Ovary (tissue), 7 donors: ENCODE measurements at regions not wholly inside any gene's neighbourhood (a gene's known extent, or its start where the extent isn't known, plus 50 kb on each side); places are given as distances from the start of the nearest gene placed in this dataset.

Source experiments
- DNase-seq, 5 donors: peaks; one replicate each; pipeline ENCODE4 v3.0.0-alpha.2; 2019 to 2020
- H3K27ac ChIP-seq, 2 donors: fragments of 200-600 bp; one replicate each; pipeline versions ENCODE4 v1.5.1 to v1.8.0; 2019 to 2022
- H3K27me3 ChIP-seq: fragments of 200-600 bp; one replicate; pipeline ENCODE4 v1.8.0; 2022
- H3K36me3 ChIP-seq: fragments of 200-600 bp; sonication (generic); one replicate; pipeline ENCODE4 v1.5.1; 2019
- H3K4me1 ChIP-seq: one replicate; pipeline ENCODE4 v1.8.1; 2013; ENCODE audit warnings: mild to moderate bottlenecking, moderate library complexity; ENCODE audit not compliant: insufficient read depth
- H3K4me3 ChIP-seq: fragments of 200-600 bp; sonication (generic); one replicate; pipeline ENCODE4 v1.5.1; 2017
- H3K9me3 ChIP-seq, 2 donors: fragments of 200-600 bp in 1 of 2; sonication (generic) in 1 of 2; one replicate each; pipeline versions ENCODE4 v1.5.1 to v1.8.1; 2013 to 2019; ENCODE audit warnings: mild to moderate bottlenecking in 1 of 2, moderate library complexity in 1 of 2
- CTCF ChIP-seq, 3 donors: fragments of 450-650 bp in 2 of 3; fragments of 200-600 bp in 1 of 3; IDR thresholded peaks; one replicate each; pipeline versions ENCODE4 v1.5.1 to v1.8.0; 2016 to 2022; ENCODE audit warnings: antibody characterized with exemption in 3 of 3, mild to moderate bottlenecking in 1 of 3
- EP300 ChIP-seq: sonication (generic); formaldehyde crosslinking; IDR thresholded peaks from one replicate; pipeline ENCODE4 v1.6.1; 2017; ENCODE audit warnings: antibody characterized with exemption
- POLR2A ChIP-seq: fragments of 450-650 bp; IDR thresholded peaks from one replicate; pipeline ENCODE4 v1.6.1; 2017; ENCODE audit warnings: antibody characterized with exemption, mild to moderate bottlenecking, moderate library complexity
- WGBS, 3 donors: extraction: QIAGEN DNeasy Blood & Tissue Kit in 1 of 3; methylation state at CpG; one replicate each; pipeline versions ENCODE4 v1.1.5 to v1.1.7; 2013 to 2017; 5-methylcytosine and 5-hydroxymethylcytosine counted together
- intact Hi-C, 4 donors: fragments of 100-400 bp; cut with DNase I; formaldehyde crosslinking; loops; one replicate each; pipeline versions ENCODE4 v1.11.0 to v1.15.1; 2022 to 2023
- donor health status: DM: no; HTN: no; CAD: no; lungs with moderate emphysema.
- donor health status: DM: no; HTN: no; CAD: no.
- donor health status: Bipolar disorder and iron deficiency.
- donor health status: DM: no; HTN: no; CAD: no.
- donor health status: DM: yes; HTN: yes; CAD: no.

GRCh38 chr6:144823131-144823530 is 538.0 kb downstream of the UTRN start:
- no peak for TF ChIP-seq EP300
- TF ChIP-seq CTCF (IDR thresholded peaks at IDR 0.05), result no peak
- no peak for TF ChIP-seq POLR2A
- 52 to 76% (median 66%) methylated on average over 4 of the region's 4 CpGs for WGBS, 3 donors
- Histone ChIP-seq H3K4me1 (no peaks in the 10 kb centered on the region), H3K4me3 (no peak overlapping the region), H3K9me3 (no peaks in the 10 kb centered on the region), H3K27me3 (no peaks in the 10 kb centered on the region), H3K27ac (no peak overlapping the region), H3K36me3 (no peaks in the 10 kb centered on the region)
- DNase-seq, result no peak
- intact Hi-C loops, result no loop called here

GRCh38 chr6:144824018-144824417 is 538.9 kb downstream of the UTRN start:
- intact Hi-C loops, result no loop called here
- no peak overlapping the region for H3K4me3 ChIP-seq
- no peak overlapping the region for H3K27ac ChIP-seq
- no peaks in the 10 kb centered on the region for H3K27me3 ChIP-seq
- DNase-seq, result no peak
- no peaks in the 10 kb centered on the region for H3K36me3 ChIP-seq
- H3K4me1 ChIP-seq, result no peaks in the 10 kb centered on the region
- TF ChIP-seq POLR2A (no peak), CTCF (IDR thresholded peaks at IDR 0.05) (no peak), EP300 (no peak)
- H3K9me3 ChIP-seq, result no peaks in the 10 kb centered on the region

- Histone ChIP-seq H3K4me3 (no peak overlapping the region), H3K27me3 (no peaks in the 10 kb centered on the region), H3K9me3 (no peaks in the 10 kb centered on the region), H3K36me3 (no peaks in the 10 kb centered on the region), H3K27ac (no peak overlapping the region), H3K4me1 (no peaks in the 10 kb centered on the region)
- 87 to 90% (median 89%) methylated on average over 6 of the region's 6 CpGs for WGBS, 3 donors
- DNase-seq, result no peak
- TF ChIP-seq POLR2A (no peak), CTCF (IDR thresholded peaks at IDR 0.05) (no peak), EP300 (no peak)
- intact Hi-C loops, result no loop called here
These were observed 549.4 kb downstream of the UTRN start for GRCh38 chr6:144834426-144835038.

DNA sequence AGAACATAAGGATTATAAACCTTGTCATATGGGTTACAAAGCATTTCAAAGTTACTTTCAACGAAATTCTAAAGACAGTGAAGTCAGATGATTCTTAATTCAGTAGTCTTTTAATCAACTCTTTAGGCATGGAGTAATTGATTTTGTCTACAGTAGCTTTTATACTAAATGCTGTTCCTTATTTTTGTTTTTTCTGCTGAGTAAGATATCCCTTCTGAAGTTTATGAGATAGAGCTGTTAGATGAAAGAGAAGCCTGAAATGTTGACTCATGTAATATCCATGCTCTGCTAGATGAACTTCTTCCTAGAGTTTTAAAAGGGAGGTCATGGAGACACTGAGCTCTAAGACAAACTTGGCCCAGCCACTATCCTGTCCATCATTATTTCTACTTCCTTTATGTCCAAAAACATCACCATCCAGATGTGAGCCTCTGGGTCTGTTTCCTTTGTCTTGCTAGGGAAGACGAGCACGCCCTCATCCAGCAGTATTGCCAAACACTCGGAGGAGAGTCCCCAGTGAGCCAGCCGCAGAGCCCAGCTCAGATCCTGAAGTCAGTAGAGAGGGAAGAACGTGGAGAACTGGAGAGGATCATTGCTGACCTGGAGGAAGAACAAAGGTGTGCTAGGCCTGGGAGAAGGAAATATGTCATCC is 550.3 kb downstream of the UTRN start:
- TF ChIP-seq CTCF (IDR thresholded peaks at IDR 0.05) (no peak), POLR2A (no peak), EP300 (no peak)
- DNase-seq, result no peak
- H3K4me3 ChIP-seq, result no peak overlapping the region
- no peaks in the 10 kb centered on the region for H3K9me3 ChIP-seq
- H3K36me3 ChIP-seq, result no peaks in the 10 kb centered on the region
- intact Hi-C loops, result no loop called here
- no peak overlapping the region for H3K27ac ChIP-seq
- H3K4me1 ChIP-seq, result no peaks in the 10 kb centered on the region
- H3K27me3 ChIP-seq, result no peaks in the 10 kb centered on the region
- WGBS, 3 donors, result 93 to 95% (median 93%) methylated on average over 6 of the region's 6 CpGs
